Ovary (tissue), 7 donors: ENCODE measurements at regions not wholly inside any gene's neighbourhood (a gene's known extent, or its start where the extent isn't known, plus 50 kb on each side); places are given as distances from the start of the nearest gene placed in this dataset.

Source experiments
- DNase-seq, 5 donors: peaks; one replicate each; pipeline ENCODE4 v3.0.0-alpha.2; 2019 to 2020
- H3K27ac ChIP-seq, 2 donors: fragments of 200-600 bp; one replicate each; pipeline versions ENCODE4 v1.5.1 to v1.8.0; 2019 to 2022
- H3K27me3 ChIP-seq: fragments of 200-600 bp; one replicate; pipeline ENCODE4 v1.8.0; 2022
- H3K36me3 ChIP-seq: fragments of 200-600 bp; sonication (generic); one replicate; pipeline ENCODE4 v1.5.1; 2019
- H3K4me1 ChIP-seq: one replicate; pipeline ENCODE4 v1.8.1; 2013; ENCODE audit warnings: mild to moderate bottlenecking, moderate library complexity; ENCODE audit not compliant: insufficient read depth
- H3K4me3 ChIP-seq: fragments of 200-600 bp; sonication (generic); one replicate; pipeline ENCODE4 v1.5.1; 2017
- H3K9me3 ChIP-seq, 2 donors: fragments of 200-600 bp in 1 of 2; sonication (generic) in 1 of 2; one replicate each; pipeline versions ENCODE4 v1.5.1 to v1.8.1; 2013 to 2019; ENCODE audit warnings: mild to moderate bottlenecking in 1 of 2, moderate library complexity in 1 of 2
- CTCF ChIP-seq, 3 donors: fragments of 450-650 bp in 2 of 3; fragments of 200-600 bp in 1 of 3; IDR thresholded peaks; one replicate each; pipeline versions ENCODE4 v1.5.1 to v1.8.0; 2016 to 2022; ENCODE audit warnings: antibody characterized with exemption in 3 of 3, mild to moderate bottlenecking in 1 of 3
- EP300 ChIP-seq: sonication (generic); formaldehyde crosslinking; IDR thresholded peaks from one replicate; pipeline ENCODE4 v1.6.1; 2017; ENCODE audit warnings: antibody characterized with exemption
- POLR2A ChIP-seq: fragments of 450-650 bp; IDR thresholded peaks from one replicate; pipeline ENCODE4 v1.6.1; 2017; ENCODE audit warnings: antibody characterized with exemption, mild to moderate bottlenecking, moderate library complexity
- WGBS, 3 donors: extraction: QIAGEN DNeasy Blood & Tissue Kit in 1 of 3; methylation state at CpG; one replicate each; pipeline versions ENCODE4 v1.1.5 to v1.1.7; 2013 to 2017; 5-methylcytosine and 5-hydroxymethylcytosine counted together
- intact Hi-C, 4 donors: fragments of 100-400 bp; cut with DNase I; formaldehyde crosslinking; loops; one replicate each; pipeline versions ENCODE4 v1.11.0 to v1.15.1; 2022 to 2023
- donor health status: DM: no; HTN: no; CAD: no; lungs with moderate emphysema.
- donor health status: DM: no; HTN: no; CAD: no.
- donor health status: Bipolar disorder and iron deficiency.
- donor health status: DM: no; HTN: no; CAD: no.
- donor health status: DM: yes; HTN: yes; CAD: no.

GRCh38 chr12:43294916-43295315 lies 257.1 kb downstream of the ADAMTS20 start:
- no peak overlapping the region for H3K4me3 ChIP-seq
- no peaks in the 10 kb centered on the region for H3K4me1 ChIP-seq
- H3K9me3 ChIP-seq, result no peaks in the 10 kb centered on the region
- no peak for DNase-seq
- WGBS, 3 donors, result 34 to 46% (median 45%) methylated on average over 2 of the region's 2 CpGs
- no peaks in the 10 kb centered on the region for H3K36me3 ChIP-seq
- intact Hi-C loops, result no loop called here
- TF ChIP-seq EP300 (no peak), CTCF (IDR thresholded peaks at IDR 0.05) (no peak), POLR2A (no peak)
- H3K27ac ChIP-seq, result no peak overlapping the region
- H3K27me3 ChIP-seq, result no peaks in the 10 kb centered on the region

GRCh38 chr12:43294147-43294546 lies 257.9 kb downstream of the ADAMTS20 start:
- TF ChIP-seq CTCF (IDR thresholded peaks at IDR 0.05) (no peak), POLR2A (no peak), EP300 (no peak)
- H3K9me3 ChIP-seq, result no peaks in the 10 kb centered on the region
- H3K27me3 ChIP-seq, result no peaks in the 10 kb centered on the region
- DNase-seq, result no peak
- WGBS, 3 donors, result 88 to 91% (median 90%) methylated on average over 4 of the region's 4 CpGs
- H3K27ac ChIP-seq, result no peak overlapping the region
- no peak overlapping the region for H3K4me3 ChIP-seq
- intact Hi-C loops, result no loop called here
- H3K36me3 ChIP-seq, result no peaks in the 10 kb centered on the region
- no peaks in the 10 kb centered on the region for H3K4me1 ChIP-seq

GRCh38 chr12:43293396-43293795 lies 258.6 kb downstream of the ADAMTS20 start:
- Histone ChIP-seq H3K36me3 (no peaks in the 10 kb centered on the region), H3K27me3 (no peaks in the 10 kb centered on the region), H3K9me3 (no peaks in the 10 kb centered on the region), H3K4me3 (no peak overlapping the region), H3K27ac (no peak overlapping the region), H3K4me1 (peaks cover 1% of the 10 kb centered on the region)
- 60 to 75% (median 75%) methylated on average over 3 of the region's 3 CpGs for WGBS, 3 donors
- intact Hi-C loops, result no loop called here
- TF ChIP-seq CTCF (IDR thresholded peaks at IDR 0.05) (no peak), POLR2A (no peak), EP300 (no peak)
- no peak for DNase-seq

- H3K36me3 ChIP-seq, result no peaks in the 10 kb centered on the region
- H3K27me3 ChIP-seq, result no peaks in the 10 kb centered on the region
- H3K4me3 ChIP-seq, result no peak overlapping the region
- H3K27ac ChIP-seq, result no peak overlapping the region
- 53 to 67% (median 56%) methylated on average over 2 of the region's 2 CpGs for WGBS, 3 donors
- DNase-seq, result no peak
- peaks cover 1% of the 10 kb centered on the region for H3K4me1 ChIP-seq
- H3K9me3 ChIP-seq, result no peaks in the 10 kb centered on the region
- no peak for TF ChIP-seq POLR2A
- TF ChIP-seq EP300, result no peak
- TF ChIP-seq CTCF (IDR thresholded peaks at IDR 0.05), result no peak
- intact Hi-C loops, result no loop called here
Observed at GRCh38 chr12:43292699-43293098, 259.3 kb downstream of the ADAMTS20 start.

GRCh38 chr12:43291516-43291915 lies 260.5 kb downstream of the ADAMTS20 start:
- H3K27me3 ChIP-seq, result no peaks in the 10 kb centered on the region
- H3K4me1 ChIP-seq, result peaks cover 1% of the 10 kb centered on the region
- TF ChIP-seq EP300 (no peak), POLR2A (no peak), CTCF (IDR thresholded peaks at IDR 0.05) (no peak)
- intact Hi-C loops, result no loop called here
- H3K27ac ChIP-seq, result no peak overlapping the region
- no peaks in the 10 kb centered on the region for H3K36me3 ChIP-seq
- DNase-seq, result no peak
- WGBS, 3 donors, result 89 to 93% (median 91%) methylated on average over 3 of the region's 3 CpGs
- no peaks in the 10 kb centered on the region for H3K9me3 ChIP-seq
- H3K4me3 ChIP-seq, result no peak overlapping the region
